Type B pancreatic cell (in vitro differentiated cells): ENCODE measurements at regions not wholly inside any gene's neighbourhood (a gene's known extent, or its start where the extent isn't known, plus 50 kb on each side); places are given as distances from the start of the nearest gene placed in this dataset.

Experiments
- DNase-seq: peaks from one replicate; pipeline ENCODE4 v3.0.0; 2021; ENCODE audit warnings: mixed read lengths; ENCODE audit not compliant: unreplicated experiment; ENCODE audit errors: extremely low spot score
- H3K27ac Mint-ChIP-seq: 2 replicates; pipeline ENCODE4 v1.8.0; 2021; ENCODE audit warnings: mild to moderate bottlenecking, mixed read lengths
- H3K27me3 Mint-ChIP-seq: 2 replicates; pipeline ENCODE4 v1.8.0; 2021; ENCODE audit warnings: mixed read lengths
- H3K36me3 Mint-ChIP-seq: 2 replicates; pipeline ENCODE4 v1.8.0; 2021; ENCODE audit warnings: mixed read lengths
- H3K4me1 Mint-ChIP-seq: one replicate; pipeline ENCODE4 v1.8.0; 2021; ENCODE audit warnings: mixed read lengths; ENCODE audit not compliant: unreplicated experiment
- H3K4me3 Mint-ChIP-seq: 2 replicates; pipeline ENCODE4 v1.8.0; 2021; ENCODE audit warnings: mild to moderate bottlenecking, mixed read lengths
- H3K9me3 Mint-ChIP-seq: 2 replicates; pipeline ENCODE4 v1.8.0; 2021; ENCODE audit warnings: mixed read lengths
- CTCF ChIP-seq: fragments of 200-600 bp; sonication (generic); conservative IDR thresholded peaks from 2 replicates; pipeline ENCODE4 v1.5.0; 2021; ENCODE audit warnings: antibody characterized with exemption, mild to moderate bottlenecking

DNA sequence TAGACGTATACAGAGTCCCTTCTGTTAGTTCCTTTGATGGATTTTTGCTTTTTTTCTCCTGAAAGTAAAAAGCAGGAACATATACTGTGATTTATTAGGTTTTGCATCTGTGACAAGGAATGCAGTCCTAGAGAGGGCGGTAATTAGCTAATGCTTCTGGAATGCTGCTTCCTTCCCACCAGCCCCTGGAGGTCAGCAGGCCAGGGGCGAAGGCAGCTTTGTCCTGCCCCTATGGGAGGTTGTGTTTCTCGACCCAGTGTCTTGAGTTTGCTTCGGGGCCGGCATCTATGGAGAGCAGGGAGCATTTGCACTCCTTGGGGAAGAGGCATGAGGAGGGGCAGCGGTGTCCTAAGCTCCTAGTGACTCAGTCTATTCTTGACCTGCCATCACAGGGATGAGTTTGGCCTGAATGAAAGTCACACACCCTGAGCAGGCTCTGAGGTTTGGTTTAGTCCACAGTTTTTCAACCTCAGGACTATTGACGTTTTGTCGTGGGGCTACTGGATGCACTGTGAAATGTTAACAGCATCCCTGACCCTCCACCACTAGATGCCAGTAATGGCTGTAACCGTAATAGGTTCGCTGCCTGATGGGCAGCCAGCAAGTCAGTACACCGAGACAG is 85.0 kb upstream of the KCNJ15 start:
- peak overlapping the region; percentile 34 for H3K4me3 Mint-ChIP-seq
- H3K36me3 Mint-ChIP-seq: peaks cover 3% of the 10 kb centered on the region
- peaks cover 4% of the 10 kb centered on the region for H3K9me3 Mint-ChIP-seq
- DNase-seq: no peak
- H3K27me3 Mint-ChIP-seq: no peaks in the 10 kb centered on the region
- H3K27ac Mint-ChIP-seq: peak overlapping the region; percentile 87
- H3K4me1 Mint-ChIP-seq: peaks cover 22% of the 10 kb centered on the region
- peak; percentile 39 for TF ChIP-seq CTCF

GRCh38 chr21:38173276-38174035 is 83.3 kb upstream of the KCNJ15 start:
- peaks cover 22% of the 10 kb centered on the region for H3K4me1 Mint-ChIP-seq
- no peak for TF ChIP-seq CTCF
- DNase-seq: no peak
- H3K4me3 Mint-ChIP-seq: no peak overlapping the region
- peaks cover 3% of the 10 kb centered on the region for H3K36me3 Mint-ChIP-seq
- no peaks in the 10 kb centered on the region for H3K27me3 Mint-ChIP-seq
- no peak overlapping the region for H3K27ac Mint-ChIP-seq
- H3K9me3 Mint-ChIP-seq: peaks cover 4% of the 10 kb centered on the region

DNA sequence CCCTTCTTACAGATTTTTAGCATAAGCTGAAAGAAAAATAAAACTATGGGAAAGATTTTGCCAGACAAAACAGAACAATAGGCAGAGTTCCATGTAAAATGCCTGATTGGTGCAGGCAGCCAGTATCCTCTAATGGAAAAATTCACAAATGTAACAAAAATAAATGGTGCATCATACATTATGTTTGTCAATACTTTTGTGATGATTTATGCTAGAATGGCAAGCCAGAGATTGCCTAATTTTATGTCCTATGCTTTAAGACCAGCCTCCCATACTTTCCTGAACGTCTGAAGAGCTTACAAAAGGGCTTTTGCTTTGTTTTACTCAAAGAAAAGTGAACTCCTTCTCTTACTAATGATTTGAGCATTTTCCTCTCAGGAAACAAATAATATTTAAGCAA is 81.5 kb upstream of the KCNJ15 start:
- Mint-ChIP-seq H3K9me3 (peaks cover 10% of the 10 kb centered on the region), H3K4me1 (peaks cover 35% of the 10 kb centered on the region), H3K27me3 (no peaks in the 10 kb centered on the region), H3K36me3 (peaks cover 3% of the 10 kb centered on the region), H3K27ac (no peak overlapping the region), H3K4me3 (no peak overlapping the region)
- DNase-seq: no peak
- TF ChIP-seq CTCF: no peak

GRCh38 chr21:38177919-38178652 is 78.7 kb upstream of the KCNJ15 start:
- Mint-ChIP-seq H3K9me3 (peaks cover 5% of the 10 kb centered on the region), H3K4me1 (peaks cover 21% of the 10 kb centered on the region), H3K4me3 (no peak overlapping the region), H3K27me3 (no peaks in the 10 kb centered on the region), H3K36me3 (no peaks in the 10 kb centered on the region), H3K27ac (no peak overlapping the region)
- TF ChIP-seq CTCF: no peak
- no peak for DNase-seq

DNA sequence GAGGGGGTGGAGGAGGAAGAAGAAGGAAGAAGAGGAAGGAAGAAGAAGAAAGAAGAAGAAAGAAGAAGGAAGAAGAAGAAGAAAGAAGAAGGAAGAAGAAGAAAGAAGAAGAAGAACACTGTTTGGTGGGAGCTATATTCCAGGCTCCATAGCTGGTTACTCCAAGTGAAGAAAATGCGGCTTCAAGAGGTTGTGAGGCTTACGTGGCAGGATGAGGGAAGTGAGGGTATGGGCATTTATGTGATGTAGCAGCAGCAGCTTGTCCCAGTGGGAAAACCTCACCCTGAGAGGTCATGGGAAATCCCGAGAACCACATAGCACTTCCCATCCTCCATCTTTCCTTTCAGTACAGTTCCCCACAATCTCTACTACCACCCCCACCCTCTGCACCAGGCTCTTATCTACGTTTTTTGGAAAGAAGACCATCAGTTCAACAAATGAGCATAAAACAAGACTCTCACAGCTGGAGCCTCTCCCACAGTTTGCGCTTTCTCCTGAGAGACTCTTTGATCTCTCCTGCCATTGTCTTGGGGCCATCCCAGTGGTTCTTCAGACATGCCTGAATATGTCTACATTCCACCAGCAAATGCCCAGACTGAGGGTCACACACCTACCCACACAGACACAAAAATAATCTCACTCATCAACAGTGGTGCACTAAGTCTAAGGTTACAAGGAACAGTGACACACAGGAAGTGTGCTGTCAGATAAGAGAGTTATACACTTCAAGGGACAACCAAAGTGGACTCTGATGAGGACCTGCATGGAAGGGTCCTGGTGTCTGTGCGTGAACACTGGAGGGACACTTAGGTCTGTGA is 77.9 kb upstream of the KCNJ15 start:
- Mint-ChIP-seq H3K27ac (peak overlapping the region; percentile 85), H3K27me3 (no peaks in the 10 kb centered on the region), H3K4me1 (peaks cover 21% of the 10 kb centered on the region), H3K4me3 (no peak overlapping the region), H3K9me3 (peaks cover 5% of the 10 kb centered on the region), H3K36me3 (no peaks in the 10 kb centered on the region)
- no peak for TF ChIP-seq CTCF
- DNase-seq: no peak
